HepG2 (cell line): ENCODE measurements at regions not wholly inside any gene's neighbourhood (a gene's known extent, or its start where the extent isn't known, plus 50 kb on each side); places are given as distances from the start of the nearest gene placed in this dataset.

ENCODE experiments used
- ATAC-seq: fragments of 200-7000 bp; cut with Tn5 transposase; 3 replicates; pipeline ENCODE4 v1.9.1; 2020; ENCODE audit warnings: mild to moderate bottlenecking, moderate library complexity
- BruUV-seq: library from RNA; stranded (reverse); fragments of 400-500 nt; replicated peaks from 2 replicates; lab custom pipeline; 2021; lab: Mats Ljungman, UMichigan
- CTCF ChIA-PET: fragments of 300-600 bp; formaldehyde crosslinking; extraction: SDS; loops from one replicate; lab custom pipeline; 2021; ENCODE audit warnings: low total read pairs, inconsistent platforms, low intra/inter-chr PET ratio; lab: Yijun Ruan, JAX
- POLR2A ChIA-PET: fragments of 350-600 bp; sonication (Branson Sonifier 250); formaldehyde crosslinking; loops from one replicate; lab custom pipeline; 2020; ENCODE audit warnings: antibody characterized with exemption, inconsistent platforms; lab: Yijun Ruan, JAX
- DNase-seq: peaks from one replicate; pipeline ENCODE4 v3.0.0-alpha.2; 2015; ENCODE audit warnings: low spot score
- FAIRE-seq: peaks from 3 replicates; lab custom pipeline; 2011; peaks lifted over from hg19 to GRCh38; lab: Jason Lieb, UNC
- H2AFZ ChIP-seq: one replicate; pipeline ENCODE4 v1.6.1; 2011; ENCODE audit warnings: low read length, inconsistent platforms
- H3K27ac ChIP-seq: fragments of 300-600 bp; 3 replicates; pipeline ENCODE4 v1.8.0; 2011; ENCODE audit warnings: mixed run types, mild to moderate bottlenecking, mixed read lengths, low read length, inconsistent platforms; ENCODE audit not compliant: insufficient read depth; ENCODE audit errors: extremely low read length
- H3K27me3 ChIP-seq, 2 experiments: fragments of 200-600 bp in 1 of 2; 2 replicates in 1 of 2; 3 replicates in 1 of 2; pipeline versions ENCODE4 v1.6.0 to v1.8.0; 2011; ENCODE audit warnings: low read length in 2 of 2, mild to moderate bottlenecking in 2 of 2, moderate library complexity in 2 of 2, inconsistent platforms in 1 of 2; ENCODE audit not compliant: insufficient read depth in 2 of 2, control insufficient read depth in 1 of 2
- H3K36me3 ChIP-seq, 2 experiments: fragments of 200-600 bp in 1 of 2; replicated peaks in 1 of 2; 2 replicates in 1 of 2; 3 replicates in 1 of 2; pipeline versions ENCODE4 v1.5.1 to v1.8.0; 2011; ENCODE audit warnings: low read length in 2 of 2, inconsistent platforms in 1 of 2; ENCODE audit not compliant: insufficient read depth in 2 of 2, control insufficient read depth in 1 of 2
- H3K4me1 ChIP-seq: 2 replicates; pipeline ENCODE4 v1.5.1; 2012; ENCODE audit warnings: low read length, inconsistent platforms; ENCODE audit not compliant: insufficient read depth
- H3K4me2 ChIP-seq: 2 replicates; pipeline ENCODE4 v1.6.0; 2011; ENCODE audit warnings: low read depth, low read length, inconsistent platforms
- H3K4me3 ChIP-seq, 3 experiments: fragments of 200-600 bp in 1 of 3; sonication (generic), shearing (Covaris generic) in 1 of 3; replicated peaks in 1 of 3; 2 replicates each; pipeline ENCODE4 v1.5.1; 2011 to 2016; ENCODE audit warnings: low read length in 3 of 3, inconsistent platforms in 2 of 3, low read depth in 2 of 3, mild to moderate bottlenecking in 2 of 3, control low read depth in 1 of 3, mixed read lengths in 1 of 3; ENCODE audit not compliant: insufficient read depth in 1 of 3
- H3K79me2 ChIP-seq: one replicate; pipeline ENCODE4 v1.6.1; 2011; ENCODE audit warnings: low read length, inconsistent platforms; ENCODE audit not compliant: insufficient read depth
- H3K9ac ChIP-seq: 2 replicates; pipeline ENCODE4 v1.6.0; 2011; ENCODE audit warnings: mild to moderate bottlenecking, low read depth, low read length, inconsistent platforms; ENCODE audit not compliant: insufficient read depth
- H3K9me3 ChIP-seq: 2 replicates; pipeline ENCODE4 v1.5.1; 2012; ENCODE audit warnings: mild to moderate bottlenecking, low read length
- H4K20me1 ChIP-seq: 2 replicates; pipeline ENCODE4 v1.6.0; 2011; ENCODE audit warnings: inconsistent platforms, mild to moderate bottlenecking, low read length, moderate library complexity; ENCODE audit not compliant: insufficient read depth
- POLR2AphosphoS5 ChIP-seq: IDR thresholded peaks from 2 replicates; pipeline ENCODE4 v1.6.1; 2012; ENCODE audit warnings: low read depth, low read length
- ZNF646 ChIP-seq: sonication (generic); formaldehyde crosslinking; IDR thresholded peaks from 2 replicates; pipeline ENCODE4 v1.9.0; 2021; ENCODE audit warnings: mild to moderate bottlenecking, missing genetic modification reagents
- ZNF749 ChIP-seq: sonication (generic); formaldehyde crosslinking; IDR thresholded peaks from 2 replicates; pipeline ENCODE4 v1.8.0; 2022; ENCODE audit warnings: mild to moderate bottlenecking, missing genetic modification reagents, moderate library complexity, borderline replicate concordance
- WGBS: methylation state at CpG from one replicate; pipeline ENCODE4 v1.1.6; 2017; ENCODE audit warnings: low lambda C conversion rate; 5-methylcytosine and 5-hydroxymethylcytosine counted together
- in situ Hi-C: cut with HindIII; loops from 2 replicates; pipeline ENCODE4 v1.10.0; 2017; ENCODE audit warnings: low pct_unique_long_range_greater_than_20kb; ENCODE audit not compliant: extremely low pct_ligation_motif_present
- intact Hi-C: fragments of 100-400 bp; cut with micrococcal nuclease; formaldehyde crosslinking; loops from one replicate; pipeline ENCODE4 v1.10.0; 2022; ENCODE audit not compliant: unreplicated experiment

GRCh38 chr2:18247282-18248110 lies 313.0 kb downstream of the RDH14 start (continued):
- no peak for TF ChIP-seq ZNF646
- TF ChIP-seq POLR2AphosphoS5 = no peak

GRCh38 chr2:18245375-18245774 lies 315.1 kb downstream of the RDH14 start:
- Histone ChIP-seq H3K4me3 (no peak overlapping the region), H3K27me3 (no peaks in the 10 kb centered on the region), H3K27ac (no peak overlapping the region), H3K79me2 (no peaks in the 10 kb centered on the region), H3K4me2 (no peak overlapping the region), H4K20me1 (no peaks in the 10 kb centered on the region)
- no peak for TF ChIP-seq ZNF749 (CRISPR knock-in tag)
- TF ChIP-seq, all 625 proteins: peak for 0
- DNase-seq = no peak
- Histone ChIP-seq H2AFZ (no peak overlapping the region), H3K4me1 (no peaks in the 10 kb centered on the region), H3K36me3 (no peaks in the 10 kb centered on the region), H3K9ac (no peak overlapping the region), H3K9me3 (no peaks in the 10 kb centered on the region)
- 14% methylated on average over 1 of the region's 1 CpG for WGBS
- POLR2A ChIA-PET = no interaction called here
- in situ Hi-C loops (no loop called here), intact Hi-C loops (no loop called here)
- ATAC-seq = no peak
- FAIRE-seq = no peak
- CTCF ChIA-PET = no interaction called here
- no TSS peak for BruUV-seq
